Liver (tissue), 3 donors: ENCODE measurements at regions not wholly inside any gene's neighbourhood (a gene's known extent, or its start where the extent isn't known, plus 50 kb on each side); places are given as distances from the start of the nearest gene placed in this dataset.

Source experiments
- ATF3 ChIP-seq: IDR thresholded peaks from 2 replicates; pipeline ENCODE4 v1.6.1; 2016; ENCODE audit warnings: antibody characterized with exemption
- CTCF ChIP-seq: fragments of 150-350 bp; IDR thresholded peaks from 2 replicates; pipeline ENCODE4 v1.5.1; 2017; ENCODE audit warnings: improper control_type of control experiment, low read depth, low read length; ENCODE audit not compliant: missing input control
- GABPA ChIP-seq, 2 donors: IDR thresholded peaks in 1 of 2; conservative IDR thresholded peaks in 1 of 2; 2 replicates each; pipeline ENCODE4 v1.6.1; 2016; ENCODE audit warnings: antibody characterized with exemption in 2 of 2, mild to moderate bottlenecking in 1 of 2, moderate library complexity in 1 of 2
- HNF4A ChIP-seq, 2 donors: conservative IDR thresholded peaks; 2 replicates each; pipeline ENCODE4 v1.6.1; 2016; ENCODE audit warnings: antibody characterized with exemption in 2 of 2, mild to moderate bottlenecking in 2 of 2
- JUND ChIP-seq, 2 donors: IDR thresholded peaks; 2 replicates each; pipeline ENCODE4 v1.6.1; 2016; ENCODE audit warnings: antibody characterized with exemption in 2 of 2
- MAX ChIP-seq: IDR thresholded peaks from 2 replicates; pipeline ENCODE4 v1.6.1; 2016; ENCODE audit warnings: antibody characterized with exemption
- RAD21 ChIP-seq, 2 donors: IDR thresholded peaks; 2 replicates each; pipeline ENCODE4 v1.6.1; 2016; ENCODE audit warnings: antibody characterized with exemption in 2 of 2, mild to moderate bottlenecking in 2 of 2
- REST ChIP-seq: IDR thresholded peaks from 2 replicates; pipeline ENCODE4 v1.6.1; 2016; ENCODE audit warnings: antibody characterized with exemption, mild to moderate bottlenecking
- SP1 ChIP-seq: IDR thresholded peaks from 2 replicates; pipeline ENCODE4 v1.6.1; 2018; ENCODE audit warnings: antibody characterized with exemption, mild to moderate bottlenecking
- TAF1 ChIP-seq: conservative IDR thresholded peaks from 2 replicates; pipeline ENCODE4 v1.6.1; 2016; ENCODE audit warnings: antibody characterized with exemption, mild to moderate bottlenecking
- ZBTB33 ChIP-seq: IDR thresholded peaks from 2 replicates; pipeline ENCODE4 v1.6.1; 2016; ENCODE audit warnings: antibody characterized with exemption
- donor health status: healthy.
- donor health status: healthy.

- no peak for TF ChIP-seq CTCF
- TF ChIP-seq TAF1 = no peak
- no peak for TF ChIP-seq ZBTB33
- TF ChIP-seq REST = no peak
- no peak for TF ChIP-seq ATF3
- no peak for TF ChIP-seq RAD21 (IDR thresholded peaks at IDR 0.05)
- no peak for TF ChIP-seq GABPA (IDR thresholded peaks at IDR 0.05 in 1 of 2, conservative IDR thresholded peaks at IDR 0.05 in 1 of 2)
- no peak for TF ChIP-seq MAX
- TF ChIP-seq JUND (IDR thresholded peaks at IDR 0.05) = no peak
- no peak for TF ChIP-seq SP1
- TF ChIP-seq HNF4A (conservative IDR thresholded peaks at IDR 0.05) = no peak
Observed at GRCh38 chr5:21398511-21398910, 1410.5 kb upstream of the CDH18 start.
